Fibroblast of skin of scalp (primary cell): ENCODE measurements at regions not wholly inside any gene's neighbourhood (a gene's known extent, or its start where the extent isn't known, plus 50 kb on each side); places are given as distances from the start of the nearest gene placed in this dataset.

Source experiments
- DNase-seq: peaks from one replicate; pipeline ENCODE4 v3.0.0-alpha.2; 2013

GRCh38 chr10:132135053-132135872, 51.5 kb upstream of the DPYSL4 start:
- DNase-seq, result no peak

- no peak for DNase-seq
Measured at GRCh38 chr10:132136097-132136521, 50.6 kb upstream of the DPYSL4 start.

- no peak for DNase-seq
Measured at GRCh38 chr10:132136689-132137088, 50.1 kb upstream of the DPYSL4 start.
